Eye (tissue), 1 donor: ENCODE measurements at regions not wholly inside any gene's neighbourhood (a gene's known extent, or its start where the extent isn't known, plus 50 kb on each side); places are given as distances from the start of the nearest gene placed in this dataset.

Experiments used
- DNase-seq: peaks from one replicate; pipeline ENCODE4 v3.0.0-alpha.2; 2015

DNA sequence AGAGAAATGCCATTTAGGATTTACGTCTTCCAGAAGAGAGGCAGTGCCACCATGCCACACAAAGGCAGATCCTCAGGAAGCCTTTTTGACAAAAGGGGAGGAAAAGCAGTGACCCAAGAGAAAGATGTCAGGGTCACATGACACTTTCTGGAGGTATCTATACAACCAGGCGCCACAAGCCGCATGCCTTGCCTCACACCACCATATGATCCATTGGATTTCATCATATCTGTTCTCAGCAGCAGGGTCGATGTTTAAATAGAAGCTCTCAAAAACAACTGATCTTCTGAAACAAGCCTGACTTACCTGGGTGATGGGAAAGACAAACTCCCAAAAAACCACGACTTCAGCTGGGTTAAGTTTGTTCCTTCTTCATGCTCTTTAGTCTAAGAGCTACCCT lies 52.5 kb upstream of the UNC5B start:
- no peak for DNase-seq

DNA sequence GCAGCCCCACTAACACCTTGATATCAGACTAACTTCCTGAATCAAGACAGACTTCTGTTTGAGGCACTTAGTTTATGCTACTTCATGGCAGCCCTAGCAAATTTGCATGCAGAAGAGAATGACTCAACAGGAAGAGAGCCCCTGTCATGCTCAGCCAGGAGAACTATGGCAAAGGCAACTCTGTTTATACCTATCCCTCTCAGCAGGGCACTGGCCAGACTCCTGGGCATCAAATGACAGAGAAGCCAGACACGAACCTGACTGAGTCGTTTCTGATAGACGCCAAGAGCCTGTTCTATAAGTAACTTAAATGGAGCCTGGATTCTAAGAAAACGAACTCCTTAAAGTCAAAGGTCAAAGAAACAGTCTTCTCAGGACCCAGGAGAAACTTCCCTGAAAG lies 50.9 kb upstream of the UNC5B start:
- DNase-seq = no peak
